Stimulated activated CD8-positive, alpha-beta memory T cell treated with anti-CD3 and anti-CD28 coated beads, Interleukin-15, amount 100 ng/mL, for 24 hours (primary cell): ENCODE measurements at regions not wholly inside any gene's neighbourhood (a gene's known extent, or its start where the extent isn't known, plus 50 kb on each side); places are given as distances from the start of the nearest gene placed in this dataset.
A peak's percentile ranks its signal among the peaks of the same experiment; 100 is the strongest.

Experiments used
- DNase-seq: peaks from one replicate; pipeline ENCODE4 v3.0.0-alpha.2; 2020; ENCODE audit warnings: low read depth

- no peak for DNase-seq
Measured at GRCh38 chr5:99122976-99123375, 194.2 kb upstream of the CHD1 start.

- no peak for DNase-seq
Measured at GRCh38 chr5:99119326-99119725, 190.5 kb upstream of the CHD1 start.

GRCh38 chr5:99116526-99116925 lies 187.7 kb upstream of the CHD1 start:
- DNase-seq, result no peak

- DNase-seq, result no peak
Measured at GRCh38 chr5:99109894-99110293, 181.1 kb upstream of the CHD1 start.

- no peak for DNase-seq
Measured at GRCh38 chr5:99105216-99105615, 176.4 kb upstream of the CHD1 start.

GRCh38 chr5:99104538-99105132 lies 175.8 kb upstream of the CHD1 start:
- DNase-seq, result no peak

GRCh38 chr5:99102073-99102697 lies 173.4 kb upstream of the CHD1 start:
- DNase-seq, result no peak

- no peak for DNase-seq
Measured at GRCh38 chr5:99099691-99100090, 170.9 kb upstream of the CHD1 start.

- DNase-seq, result no peak
Measured at GRCh38 chr5:99089822-99090549, 161.2 kb upstream of the CHD1 start.

- DNase-seq, result no peak
Measured at GRCh38 chr5:99088309-99088708, 159.5 kb upstream of the CHD1 start.

GRCh38 chr5:99083197-99083596 lies 154.4 kb upstream of the CHD1 start:
- DNase-seq, result no peak

GRCh38 chr5:99081711-99082110 lies 152.9 kb upstream of the CHD1 start:
- no peak for DNase-seq

GRCh38 chr5:99076723-99077640 lies 148.2 kb upstream of the CHD1 start:
- no peak for DNase-seq

GRCh38 chr5:99072846-99073245 lies 144.0 kb upstream of the CHD1 start:
- DNase-seq, result no peak

GRCh38 chr5:99070822-99071221 lies 142.0 kb upstream of the CHD1 start:
- DNase-seq, result no peak

- no peak for DNase-seq
Measured at GRCh38 chr5:99070362-99070761, 141.6 kb upstream of the CHD1 start.

GRCh38 chr5:99068944-99069650 lies 140.3 kb upstream of the CHD1 start:
- DNase-seq, result no peak

- DNase-seq, result no peak
Measured at GRCh38 chr5:99063737-99064136, 134.9 kb upstream of the CHD1 start.

GRCh38 chr5:99061711-99062110 lies 132.9 kb upstream of the CHD1 start:
- no peak for DNase-seq

- DNase-seq, result no peak
Measured at GRCh38 chr5:99061299-99061698, 132.5 kb upstream of the CHD1 start.

GRCh38 chr5:99060306-99061261 lies 131.8 kb upstream of the CHD1 start:
- peak; percentile 64 for DNase-seq
